DND-41 (cell line): ENCODE measurements at regions not wholly inside any gene's neighbourhood (a gene's known extent, or its start where the extent isn't known, plus 50 kb on each side); places are given as distances from the start of the nearest gene placed in this dataset.

ENCODE experiments used
- ATAC-seq: fragments of 200-7000 bp; cut with Tn5 transposase; 3 replicates; pipeline ENCODE4 v1.9.1; 2021; ENCODE audit warnings: low read depth; ENCODE audit not compliant: insufficient read depth
- DNase-seq: peaks from one replicate; pipeline ENCODE4 v3.0.0-alpha.2; 2020
- H2AFZ ChIP-seq: 2 replicates; pipeline ENCODE4 v1.6.0; 2012; ENCODE audit warnings: low read depth, low read length
- H3K27ac ChIP-seq: 2 replicates; pipeline ENCODE4 v1.5.1; 2012; ENCODE audit warnings: low read length, inconsistent platforms
- H3K27me3 ChIP-seq: fragments of 200-600 bp; sonication (generic); 2 replicates; pipeline ENCODE4 v1.6.0; 2012; ENCODE audit warnings: low read length, mild to moderate bottlenecking, inconsistent platforms; ENCODE audit not compliant: insufficient read depth, poor library complexity
- H3K36me3 ChIP-seq: 2 replicates; pipeline ENCODE4 v1.5.1; 2012; ENCODE audit warnings: low read length, inconsistent platforms; ENCODE audit not compliant: insufficient read depth
- H3K4me1 ChIP-seq: 2 replicates; pipeline ENCODE4 v1.5.1; 2012; ENCODE audit warnings: mild to moderate bottlenecking, low read length; ENCODE audit not compliant: insufficient read depth
- H3K4me2 ChIP-seq: 2 replicates; pipeline ENCODE4 v1.6.0; 2012; ENCODE audit warnings: mild to moderate bottlenecking, moderate library complexity, low read length, inconsistent platforms; ENCODE audit not compliant: insufficient read depth
- H3K4me3 ChIP-seq, 2 experiments: fragments of 200-600 bp in 1 of 2; shearing (Covaris generic) in 1 of 2; 2 replicates each; pipeline ENCODE4 v1.5.1; 2012 to 2016; ENCODE audit warnings: inconsistent platforms in 2 of 2, low read length in 2 of 2, mild to moderate bottlenecking in 2 of 2, low read depth in 1 of 2, moderate library complexity in 1 of 2
- H3K79me2 ChIP-seq: 2 replicates; pipeline ENCODE4 v1.6.0; 2012; ENCODE audit warnings: low read length, inconsistent platforms; ENCODE audit not compliant: insufficient read depth
- H3K9ac ChIP-seq: 2 replicates; pipeline ENCODE4 v1.6.0; 2012; ENCODE audit warnings: low read depth, mild to moderate bottlenecking, inconsistent platforms, low read length, moderate library complexity
- H3K9me3 ChIP-seq: 2 replicates; pipeline ENCODE4 v1.5.1; 2012; ENCODE audit warnings: low read length, moderate library complexity, mild to moderate bottlenecking, inconsistent platforms; ENCODE audit not compliant: insufficient read depth, severe bottlenecking
- H4K20me1 ChIP-seq: 2 replicates; pipeline ENCODE4 v1.6.0; 2012; ENCODE audit warnings: low read length; ENCODE audit not compliant: insufficient read depth
- CTCF ChIP-seq: IDR thresholded peaks from 2 replicates; pipeline ENCODE4 v1.5.1; 2012; ENCODE audit warnings: borderline replicate concordance, low read length, moderate library complexity, mild to moderate bottlenecking; ENCODE audit not compliant: poor library complexity, severe bottlenecking; ENCODE audit errors: extremely low read depth
- EZH2 ChIP-seq: IDR thresholded peaks from 3 replicates; pipeline ENCODE4 v1.6.1; 2012; ENCODE audit warnings: borderline replicate concordance, low read depth, mild to moderate bottlenecking, moderate library complexity, low read length, inconsistent platforms; ENCODE audit not compliant: severe bottlenecking

- DNase-seq (no peak), ATAC-seq (no peak)
- H3K79me2 ChIP-seq, result no peaks in the 10 kb centered on the region
- H2AFZ ChIP-seq, result no peak overlapping the region
- H4K20me1 ChIP-seq, result no peaks in the 10 kb centered on the region
- no peak overlapping the region for H3K27ac ChIP-seq
- no peak overlapping the region for H3K4me3 ChIP-seq
- no peaks in the 10 kb centered on the region for H3K36me3 ChIP-seq
- H3K9ac ChIP-seq, result no peak overlapping the region
- H3K27me3 ChIP-seq, result no peaks in the 10 kb centered on the region
- no peak overlapping the region for H3K4me2 ChIP-seq
- no peaks in the 10 kb centered on the region for H3K9me3 ChIP-seq
- H3K4me1 ChIP-seq, result peaks cover 28% of the 10 kb centered on the region
- no peak for TF ChIP-seq EZH2
- TF ChIP-seq CTCF, result no peak
Measured at GRCh38 chr5:126120939-126121338, 302.3 kb upstream of the GRAMD2B start.

DNA sequence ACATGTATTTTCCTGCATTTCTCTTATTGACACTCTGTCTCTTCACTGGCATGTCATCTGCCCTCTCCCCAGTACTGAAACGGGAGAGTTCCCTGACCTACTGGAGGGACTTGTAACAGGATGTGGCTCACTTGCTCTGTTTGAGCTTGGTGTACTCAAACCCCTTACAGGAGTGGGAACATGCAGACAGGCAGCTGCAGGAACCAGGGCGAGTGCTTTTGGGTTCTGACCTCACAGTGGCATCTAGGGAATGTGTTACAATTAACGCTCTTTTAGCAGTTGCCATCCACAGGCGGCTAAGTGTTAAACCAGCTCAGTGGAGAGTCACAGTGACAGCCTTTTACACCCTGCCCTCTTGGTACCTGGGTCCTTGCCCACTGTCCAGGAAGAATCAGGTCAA is 300.3 kb upstream of the GRAMD2B start:
- no peaks in the 10 kb centered on the region for H3K27me3 ChIP-seq

DNA sequence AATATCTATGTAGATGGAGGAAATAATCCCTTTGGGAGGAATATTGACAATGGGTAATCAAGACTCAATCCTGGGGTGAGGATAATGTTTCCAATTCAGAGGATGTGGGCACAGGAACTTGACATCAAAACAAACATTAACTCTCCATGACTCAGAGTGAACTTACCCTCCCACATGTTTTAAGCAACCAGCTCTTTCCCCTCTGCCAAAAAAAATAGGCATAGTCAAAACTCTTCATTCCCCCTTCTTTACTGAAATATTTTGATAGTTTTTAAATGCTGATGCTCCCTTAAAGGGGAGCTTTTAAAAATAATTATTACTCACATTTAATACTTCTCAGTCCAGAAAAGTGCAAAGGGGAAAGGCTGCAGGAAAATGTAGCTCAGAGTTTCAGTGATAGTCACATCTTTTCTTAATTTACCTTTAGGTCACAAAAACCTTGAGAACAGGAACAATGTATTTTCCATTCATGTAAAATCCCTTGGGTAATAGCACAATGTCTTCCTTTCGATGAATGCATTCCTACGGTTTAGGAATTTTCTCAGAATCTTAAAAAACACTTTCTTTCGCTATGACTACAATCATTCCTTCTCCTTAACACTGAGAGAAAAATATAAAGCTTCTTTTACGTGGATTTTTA is 298.4 kb upstream of the GRAMD2B start:
- no peaks in the 10 kb centered on the region for H3K9me3 ChIP-seq
- H3K4me2 ChIP-seq, result no peak overlapping the region
- no peaks in the 10 kb centered on the region for H3K79me2 ChIP-seq
- H3K4me1 ChIP-seq, result peaks cover 28% of the 10 kb centered on the region
- H4K20me1 ChIP-seq, result no peaks in the 10 kb centered on the region
- no peaks in the 10 kb centered on the region for H3K36me3 ChIP-seq
- H2AFZ ChIP-seq, result no peak overlapping the region
- H3K27me3 ChIP-seq, result no peaks in the 10 kb centered on the region
- H3K4me3 ChIP-seq, result no peak overlapping the region
- TF ChIP-seq CTCF (no peak), EZH2 (no peak)
- no peak for DNase-seq
- no peak overlapping the region for H3K27ac ChIP-seq
- no peak for ATAC-seq
- no peak overlapping the region for H3K9ac ChIP-seq

More for the DNA sequence above, 300.3 kb upstream of the GRAMD2B start:
- Histone ChIP-seq H3K4me2 (0 out of 2 replicates have a peak overlapping the region, but pooled peaks have one; percentile 5), H3K4me1 (peaks cover 28% of the 10 kb centered on the region), H2AFZ (peak overlapping the region; percentile 20; the same call in 1 of the 2 replicates), H3K27ac (peak overlapping the region; percentile 59; the same call in 1 of the 2 replicates), H3K9ac (no peak overlapping the region), H4K20me1 (no peaks in the 10 kb centered on the region), H3K36me3 (no peaks in the 10 kb centered on the region), H3K79me2 (no peaks in the 10 kb centered on the region), H3K9me3 (no peaks in the 10 kb centered on the region), H3K4me3 (no peak overlapping the region)
- no peak for TF ChIP-seq CTCF
- no peak for TF ChIP-seq EZH2
- DNase-seq (peak; percentile 41), ATAC-seq (peak; percentile 87)
